Naive thymus-derived CD8-positive, alpha-beta T cell (primary cell): ENCODE measurements at regions not wholly inside any gene's neighbourhood (a gene's known extent, or its start where the extent isn't known, plus 50 kb on each side); places are given as distances from the start of the nearest gene placed in this dataset.
"Not testable (repeated sequence)": the region's sequence is repeated elsewhere in the genome, so short reads cannot be mapped to it uniquely, and the experiment has no call there.

Experiments
- ATAC-seq, 2 donors: fragments of 150-1000 bp; cut with Tn5 transposase in 1 of 2; sonication (Bioruptor Pico), chemical (Tn5 transposase) in 1 of 2; 1 replicate in 1 of 2; 2 replicates in 1 of 2; pipeline ENCODE4 v1.10.0; 2021; ENCODE audit warnings: mild to moderate bottlenecking in 2 of 2, moderate library complexity in 2 of 2
- POLR2A ChIA-PET: fragments of 350-600 bp; sonication (Branson Sonifier 250); formaldehyde crosslinking; loops from one replicate; lab custom pipeline; 2021; ENCODE audit warnings: antibody characterized with exemption; lab: Charles Lee
- DNase-seq, 10 donors: peaks; one replicate each; pipeline versions ENCODE4 v3.0.0 to v3.0.0-alpha.2; 2020 to 2022
- H3K27ac Mint-ChIP-seq, 10 donors: one replicate each; pipeline ENCODE4 v1.8.0; 2020 to 2022; ENCODE audit warnings: mild to moderate bottlenecking in 10 of 10, mixed read lengths in 10 of 10, moderate library complexity in 4 of 10, inconsistent platforms in 1 of 10
- H3K27me3 Mint-ChIP-seq, 5 donors: one replicate each; pipeline ENCODE4 v1.8.0; 2021 to 2022; ENCODE audit warnings: mixed read lengths in 5 of 5
- H3K36me3 Mint-ChIP-seq, 3 donors: one replicate each; pipeline ENCODE4 v1.8.0; 2020 to 2022; ENCODE audit warnings: mixed read lengths in 3 of 3, mild to moderate bottlenecking in 2 of 3, inconsistent platforms in 1 of 3
- H3K4me1 Mint-ChIP-seq, 4 donors: one replicate each; pipeline ENCODE4 v1.8.0; 2021 to 2022; ENCODE audit warnings: mixed read lengths in 4 of 4
- H3K4me3 Mint-ChIP-seq, 10 donors: one replicate each; pipeline ENCODE4 v1.8.0; 2020 to 2022; ENCODE audit warnings: mild to moderate bottlenecking in 10 of 10, mixed read lengths in 10 of 10, moderate library complexity in 6 of 10, inconsistent platforms in 1 of 10
- H3K9me3 Mint-ChIP-seq, 9 donors: one replicate each; pipeline ENCODE4 v1.8.0; 2020 to 2022; ENCODE audit warnings: mixed read lengths in 9 of 9, mild to moderate bottlenecking in 3 of 9, inconsistent platforms in 1 of 9, moderate library complexity in 1 of 9

DNA sequence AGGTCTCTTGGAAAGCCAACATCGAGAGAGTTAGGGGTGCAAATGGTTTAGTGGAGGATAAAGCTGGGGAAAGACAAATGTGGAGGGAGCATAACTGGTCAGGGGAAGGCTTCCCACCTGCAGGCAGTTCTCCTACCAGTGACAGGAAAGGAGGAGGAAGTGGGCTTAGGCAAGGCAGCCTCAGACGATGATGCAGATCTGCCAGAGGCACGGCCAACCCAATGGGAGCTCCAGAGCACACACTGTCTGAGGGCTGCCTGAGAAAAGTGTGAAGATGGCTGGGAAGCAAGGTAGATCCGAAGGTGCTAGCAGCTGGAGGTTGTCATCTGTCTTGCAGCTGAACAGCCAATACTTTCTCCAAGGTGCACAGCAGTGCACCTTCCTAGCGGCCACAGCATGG is 178.8 kb downstream of the C7orf25 start:
- no peaks in the 10 kb centered on the region for H3K4me1 Mint-ChIP-seq
- POLR2A ChIA-PET: no interaction called here

DNA sequence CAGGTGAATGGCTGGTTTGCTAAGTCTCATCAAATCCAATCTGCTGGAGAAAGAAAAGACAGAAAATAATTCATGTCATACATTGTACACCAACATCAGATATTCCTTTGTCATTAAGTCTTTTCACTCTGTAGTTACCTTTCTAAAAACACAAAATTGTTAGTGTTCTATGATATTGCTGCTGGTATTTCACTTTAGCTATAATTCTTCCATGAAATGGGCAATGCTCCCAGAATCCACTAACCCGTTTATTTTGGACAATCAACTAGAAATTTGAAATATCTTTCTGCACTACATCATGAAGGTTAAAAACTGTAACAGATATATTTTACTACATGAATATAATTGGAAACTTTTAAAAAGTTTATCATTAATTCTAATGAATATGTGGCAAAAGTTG is 181.3 kb downstream of the C7orf25 start:
- ATAC-seq (no peak), DNase-seq (no peak)
- no peak overlapping the region for H3K4me3 Mint-ChIP-seq
- POLR2A ChIA-PET: no interaction called here
- H3K9me3 Mint-ChIP-seq: peaks cover 0 to 2% (median 0%) of the 10 kb centered on the region in 9 donors
- peaks cover 0 to 3% (median 0%) of the 10 kb centered on the region in 5 donors for H3K27me3 Mint-ChIP-seq
- H3K4me1 Mint-ChIP-seq: no peaks in the 10 kb centered on the region
- H3K27ac Mint-ChIP-seq: no peak overlapping the region
- H3K36me3 Mint-ChIP-seq: no peaks in the 10 kb centered on the region

More for the DNA sequence above, 178.8 kb downstream of the C7orf25 start:
- H3K27ac Mint-ChIP-seq: no peak overlapping the region
- H3K36me3 Mint-ChIP-seq: no peaks in the 10 kb centered on the region
- ATAC-seq: no peak
- no peak for DNase-seq
- peaks cover 0 to 3% (median 2%) of the 10 kb centered on the region in 5 donors for H3K27me3 Mint-ChIP-seq
- H3K9me3 Mint-ChIP-seq: peaks cover 0 to 8% (median 0%) of the 10 kb centered on the region in 9 donors
- H3K4me3 Mint-ChIP-seq: no peak overlapping the region

DNA sequence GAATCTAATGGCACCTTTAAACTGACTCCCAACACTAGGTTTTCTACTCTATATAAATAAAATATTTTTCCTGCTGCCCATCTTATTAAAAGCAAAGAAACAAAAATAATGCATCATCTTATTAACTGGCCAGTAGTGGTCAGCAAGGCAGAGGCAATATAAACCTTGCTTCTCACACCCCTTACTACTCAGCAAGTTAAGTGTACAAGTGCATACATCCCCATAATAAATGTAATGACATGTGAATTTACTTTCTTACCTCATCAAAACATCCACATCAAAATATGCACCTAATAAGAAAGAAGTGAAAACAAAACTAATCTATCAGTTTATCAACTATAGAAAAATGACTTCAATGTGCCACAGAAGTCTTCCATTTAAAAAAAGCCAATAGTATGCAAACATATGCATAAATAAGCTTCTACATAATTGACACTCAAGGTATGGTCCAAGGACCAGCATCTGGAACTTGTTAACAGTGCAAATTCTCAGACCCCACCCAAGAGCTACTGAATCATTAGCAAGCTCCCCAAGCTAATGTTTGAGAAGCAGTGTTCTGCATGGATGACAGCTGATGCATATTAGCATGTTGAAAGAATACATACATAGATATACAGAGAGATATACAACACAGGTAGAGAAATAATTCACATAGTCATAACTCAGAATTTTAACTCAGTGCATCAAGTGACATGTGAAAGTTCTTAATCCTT is 182.7 kb downstream of the C7orf25 start:
- DNase-seq (no peak), ATAC-seq (no peak)
- H3K4me1 Mint-ChIP-seq: no peaks in the 10 kb centered on the region
- POLR2A ChIA-PET: no interaction called here
- no peaks in the 10 kb centered on the region for H3K9me3 Mint-ChIP-seq
- no peaks in the 10 kb centered on the region for H3K36me3 Mint-ChIP-seq
- no peak overlapping the region for H3K4me3 Mint-ChIP-seq
- H3K27ac Mint-ChIP-seq: no peak overlapping the region
- peaks cover 0 to 5% (median 3%) of the 10 kb centered on the region in 5 donors for H3K27me3 Mint-ChIP-seq

DNA sequence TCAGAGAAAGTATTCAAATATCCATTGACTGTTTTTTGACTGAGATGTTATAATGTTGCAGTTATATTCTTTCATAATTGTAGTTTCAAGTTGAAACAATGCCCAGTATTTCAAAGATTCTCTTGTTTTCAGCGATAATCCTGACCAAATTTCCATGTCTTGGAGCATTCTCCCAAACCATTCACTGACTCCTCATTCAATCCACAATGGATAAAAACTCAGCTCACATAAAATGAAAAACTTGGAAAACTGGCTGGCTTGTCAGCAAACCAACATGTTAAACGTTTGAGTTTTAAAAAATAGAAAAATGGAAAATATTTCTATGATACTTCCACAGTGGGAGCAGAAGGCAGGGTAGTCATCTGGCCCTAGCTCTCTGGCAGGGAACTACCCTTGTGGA is 184.4 kb downstream of the C7orf25 start:
- DNase-seq: no peak
- ATAC-seq: no peak
- H3K4me3 Mint-ChIP-seq: no peak overlapping the region
- POLR2A ChIA-PET: no interaction called here
- H3K9me3 Mint-ChIP-seq: no peaks in the 10 kb centered on the region
- no peaks in the 10 kb centered on the region for H3K4me1 Mint-ChIP-seq
- no peak overlapping the region for H3K27ac Mint-ChIP-seq
- peaks cover 0 to 6% (median 3%) of the 10 kb centered on the region in 5 donors for H3K27me3 Mint-ChIP-seq
- H3K36me3 Mint-ChIP-seq: no peaks in the 10 kb centered on the region

DNA sequence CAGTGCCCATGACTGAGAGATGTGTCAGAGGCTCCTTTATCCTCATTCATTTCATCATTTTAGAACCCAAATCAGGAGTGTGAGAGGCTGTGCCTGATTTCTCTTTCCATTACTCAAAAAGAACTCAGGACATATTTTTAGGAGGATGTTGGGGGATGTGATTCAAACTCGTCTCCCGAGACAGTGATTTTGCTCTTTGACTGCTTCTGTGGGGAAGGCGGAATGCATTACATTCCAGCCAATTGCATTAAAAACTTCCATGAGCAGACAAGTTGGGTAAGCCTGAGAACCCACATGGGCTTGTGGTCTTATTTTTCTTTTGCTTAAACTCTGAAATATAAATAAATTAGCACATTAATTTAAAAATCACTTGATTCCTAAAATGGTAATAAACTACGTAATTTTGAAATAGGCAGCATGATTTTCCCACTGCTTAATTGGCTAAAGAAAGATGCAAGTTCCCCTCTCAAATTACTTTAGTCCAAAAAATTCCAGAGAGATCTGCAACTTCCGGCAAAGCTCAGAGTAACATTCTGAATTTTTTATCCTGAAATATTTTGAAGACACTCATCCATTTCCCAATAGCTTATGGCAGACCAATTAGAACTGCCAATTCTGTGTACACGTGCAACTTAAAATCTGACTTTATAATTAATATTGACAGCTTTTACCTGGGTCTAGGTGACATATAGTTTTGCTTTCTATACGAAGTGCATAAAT is 185.6 kb downstream of the C7orf25 start:
- no peaks in the 10 kb centered on the region for H3K4me1 Mint-ChIP-seq
- POLR2A ChIA-PET: no interaction called here
- H3K9me3 Mint-ChIP-seq: no peaks in the 10 kb centered on the region
- H3K27me3 Mint-ChIP-seq: peaks cover 2 to 7% (median 6%) of the 10 kb centered on the region in 5 donors
- DNase-seq (no peak), ATAC-seq (no peak)
- H3K36me3 Mint-ChIP-seq: no peaks in the 10 kb centered on the region
- H3K27ac Mint-ChIP-seq: no peak overlapping the region
- no peak overlapping the region for H3K4me3 Mint-ChIP-seq

DNA sequence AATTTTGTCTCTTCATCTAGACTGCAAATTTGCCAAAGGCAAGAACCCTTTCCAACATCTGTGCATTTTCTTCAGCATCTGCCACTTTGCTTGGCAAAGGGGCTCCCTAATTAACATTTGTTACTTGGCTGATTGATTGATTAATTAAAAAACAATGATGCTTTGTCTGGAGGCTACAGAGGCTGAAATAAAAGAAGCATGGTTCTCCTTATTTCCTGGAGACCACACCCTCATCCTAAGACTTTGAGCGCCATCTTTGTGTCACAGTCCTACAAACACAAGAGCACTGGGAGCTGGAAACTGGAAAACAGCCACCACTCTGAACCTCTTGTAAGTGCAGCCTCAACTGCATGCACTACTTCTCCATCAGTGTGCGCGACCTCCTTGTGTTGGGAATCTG is 189.2 kb downstream of the C7orf25 start:
- H3K9me3 Mint-ChIP-seq: peaks cover 0 to 7% (median 0%) of the 10 kb centered on the region in 9 donors
- POLR2A ChIA-PET: no interaction called here
- no peak for ATAC-seq

DNA sequence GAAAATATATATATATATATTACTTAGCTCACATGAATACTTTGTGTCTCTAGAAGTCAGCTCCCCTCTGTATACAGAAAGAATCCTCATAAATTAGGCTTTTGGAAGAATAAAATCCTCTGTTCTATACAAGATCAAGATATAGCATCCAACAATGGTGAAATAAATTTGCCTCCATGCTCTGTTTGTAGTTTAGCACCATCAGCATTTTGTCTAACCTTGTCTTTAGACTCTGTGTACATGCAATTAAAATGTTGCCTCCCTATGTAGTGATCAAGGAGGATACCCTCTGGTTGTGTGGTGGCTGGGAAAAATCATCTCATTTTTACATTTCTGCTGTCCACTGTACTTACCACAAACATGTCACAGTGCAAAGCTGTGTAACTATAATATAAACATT is 189.7 kb downstream of the C7orf25 start:
- Mint-ChIP-seq H3K36me3 (no peaks in the 10 kb centered on the region), H3K9me3 (peaks cover 0 to 10% (median 0%) of the 10 kb centered on the region in 9 donors), H3K4me1 (no peaks in the 10 kb centered on the region), H3K27ac (no peak overlapping the region), H3K4me3 (no peak overlapping the region), H3K27me3 (peaks cover 2 to 15% (median 6%) of the 10 kb centered on the region in 5 donors)
- no peak for ATAC-seq
- no peak for DNase-seq
- POLR2A ChIA-PET: no interaction called here

More for the DNA sequence above, 189.2 kb downstream of the C7orf25 start:
- Mint-ChIP-seq H3K4me1 (no peaks in the 10 kb centered on the region), H3K36me3 (no peaks in the 10 kb centered on the region), H3K27me3 (peaks cover 2 to 12% (median 6%) of the 10 kb centered on the region in 5 donors), H3K4me3 (no peak overlapping the region), H3K27ac (no peak overlapping the region)
- DNase-seq: no peak

DNA sequence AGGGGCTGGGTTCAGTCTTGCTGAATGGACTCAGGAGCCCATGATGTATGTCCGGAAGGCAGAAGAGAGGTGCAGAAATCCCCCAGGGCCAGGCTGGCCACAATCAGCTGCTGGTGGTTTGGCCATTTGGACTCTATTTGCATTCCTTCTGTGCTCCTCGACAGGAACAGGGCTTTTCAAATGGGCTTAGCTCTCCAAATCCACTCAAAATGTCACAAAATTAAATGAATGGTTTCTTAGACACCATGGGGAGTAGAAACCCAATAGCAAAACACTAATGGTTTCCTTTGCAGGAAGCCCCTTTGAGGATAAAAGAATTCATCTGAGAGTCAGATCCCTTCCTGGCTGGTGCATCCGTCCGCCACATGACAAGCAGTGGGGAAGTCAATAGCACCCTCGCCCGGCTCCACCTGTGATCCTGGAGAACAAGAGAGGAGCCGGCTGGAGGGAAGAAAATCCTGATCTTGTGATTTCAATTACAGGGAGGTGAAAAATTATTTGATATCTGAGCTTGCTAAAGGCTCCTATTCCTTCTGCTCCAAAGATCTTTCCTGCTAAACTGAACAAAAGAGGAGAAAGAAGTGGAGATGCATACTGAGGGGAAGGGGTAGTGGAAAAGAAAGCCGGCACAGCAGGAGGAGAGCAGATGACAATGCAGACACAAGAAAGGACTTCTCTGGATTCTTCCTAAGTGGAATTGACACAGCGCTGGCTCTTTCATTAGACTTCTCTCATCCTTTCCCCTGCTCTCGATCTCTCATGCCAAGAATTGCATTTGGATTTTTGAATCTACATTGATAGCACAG is 190.7 kb downstream of the C7orf25 start:
- DNase-seq (no peak), ATAC-seq (no peak)
- H3K4me1 Mint-ChIP-seq: no peaks in the 10 kb centered on the region
- H3K27ac Mint-ChIP-seq: no peak overlapping the region
- peaks cover 0 to 17% (median 0%) of the 10 kb centered on the region in 9 donors for H3K9me3 Mint-ChIP-seq
- POLR2A ChIA-PET: no interaction called here
- peaks cover 0 to 15% (median 6%) of the 10 kb centered on the region in 5 donors for H3K27me3 Mint-ChIP-seq
- no peaks in the 10 kb centered on the region for H3K36me3 Mint-ChIP-seq
- no peak overlapping the region for H3K4me3 Mint-ChIP-seq

DNA sequence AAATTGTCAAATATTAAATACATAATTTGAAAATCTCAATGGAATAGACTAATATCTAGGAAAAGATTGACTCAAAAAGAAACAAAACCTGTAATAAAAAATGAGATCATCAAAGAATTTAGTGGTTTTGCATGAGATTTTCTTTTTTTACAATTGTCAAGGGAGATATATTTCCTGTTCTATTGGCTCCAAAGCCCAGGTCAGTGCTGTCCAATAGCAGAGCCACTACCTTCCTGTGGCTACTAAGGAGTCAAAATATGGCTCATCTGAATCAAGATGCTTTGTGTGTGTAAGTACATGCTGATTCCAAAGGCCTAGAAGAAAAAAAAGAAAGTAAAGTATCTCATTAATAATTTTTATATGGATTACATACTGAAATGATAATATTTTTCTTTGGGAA is 191.9 kb downstream of the C7orf25 start:
- Mint-ChIP-seq H3K4me1 (no peaks in the 10 kb centered on the region), H3K9me3 (peaks cover 0 to 17% (median 0%) of the 10 kb centered on the region in 9 donors), H3K27ac (no peak overlapping the region), H3K36me3 (no peaks in the 10 kb centered on the region), H3K27me3 (peaks cover 0 to 13% (median 6%) of the 10 kb centered on the region in 5 donors), H3K4me3 (no peak overlapping the region)
- DNase-seq (no peak), ATAC-seq (no peak)
- POLR2A ChIA-PET: no interaction called here

DNA sequence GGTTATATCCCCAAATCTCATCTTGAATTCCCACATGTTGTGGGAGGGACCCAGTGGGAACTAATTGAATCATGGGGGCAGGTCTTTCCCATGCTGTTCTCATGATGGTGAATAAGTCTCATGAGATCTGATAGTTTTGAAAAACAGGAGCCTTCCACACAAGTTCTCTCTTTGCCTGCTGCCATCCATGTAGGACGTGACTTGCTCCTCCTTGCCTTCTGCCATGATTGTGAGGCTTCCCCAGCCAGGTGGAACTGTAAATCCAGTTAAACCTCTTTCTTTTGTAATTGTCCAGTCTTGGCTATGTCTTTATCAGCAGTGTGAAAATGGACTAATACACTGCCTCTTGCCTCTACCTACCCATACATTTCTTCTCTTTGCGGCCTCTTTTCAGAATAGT is 193.4 kb downstream of the C7orf25 start:
- H3K27ac Mint-ChIP-seq, H3K4me3 Mint-ChIP-seq, DNase-seq, POLR2A ChIA-PET, H3K4me1 Mint-ChIP-seq, ATAC-seq, H3K36me3 Mint-ChIP-seq: not testable (repeated sequence)
- Mint-ChIP-seq H3K9me3 (peaks cover 0 to 17% (median 4%) of the 10 kb centered on the region in 9 donors), H3K27me3 (peaks cover 0 to 13% (median 4%) of the 10 kb centered on the region in 5 donors)

DNA sequence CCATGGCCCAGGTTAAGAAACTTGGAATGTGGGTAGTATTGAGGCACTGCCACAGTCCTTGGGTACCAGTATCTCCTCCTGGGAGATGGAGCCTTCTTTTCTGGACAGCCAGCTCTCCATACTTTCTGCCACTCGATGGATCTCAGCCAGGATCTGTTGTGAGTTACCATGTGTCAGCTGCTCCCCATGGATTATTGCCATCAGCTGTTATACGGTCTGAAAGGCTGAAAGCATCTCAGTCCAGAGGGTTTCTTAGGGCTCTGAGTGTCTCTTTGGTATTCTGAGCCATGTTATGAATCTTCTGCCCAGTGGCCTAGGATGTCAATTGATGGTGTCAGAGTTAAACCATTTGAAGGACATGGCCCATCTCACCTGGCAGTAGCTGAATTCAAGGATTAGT is 197.5 kb downstream of the C7orf25 start:
- DNase-seq (no peak), ATAC-seq (no peak)
- Mint-ChIP-seq H3K27me3 (peaks cover 0 to 8% (median 4%) of the 10 kb centered on the region in 5 donors), H3K27ac (no peak overlapping the region), H3K9me3 (peaks cover 0 to 26% (median 6%) of the 10 kb centered on the region in 9 donors), H3K4me3 (no peak overlapping the region), H3K36me3 (peaks cover 0 to 2% (median 0%) of the 10 kb centered on the region in 3 donors), H3K4me1 (no peaks in the 10 kb centered on the region)
- POLR2A ChIA-PET: no interaction called here

DNA sequence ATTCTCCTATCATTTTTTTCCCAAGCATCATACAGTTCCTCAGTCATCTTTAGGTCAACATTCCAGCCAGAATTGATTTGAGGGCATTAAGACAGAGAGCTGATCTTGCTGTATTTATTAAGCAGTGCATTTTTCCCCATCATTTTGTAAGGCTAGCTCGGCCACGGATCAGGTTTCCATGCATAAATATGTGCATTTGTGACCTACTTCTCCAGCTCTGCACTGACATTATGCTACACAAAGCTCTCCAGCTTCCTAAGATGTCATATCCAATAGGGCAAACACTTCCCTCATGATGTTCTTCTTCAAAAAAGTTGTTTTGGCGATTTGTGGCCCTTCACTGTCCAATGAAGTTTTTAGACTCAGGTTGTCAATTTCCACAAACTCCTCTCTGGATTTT is 202.6 kb downstream of the C7orf25 start:
- H3K4me3 Mint-ChIP-seq: no peak overlapping the region
- peaks cover 0 to 4% (median 2%) of the 10 kb centered on the region in 5 donors for H3K27me3 Mint-ChIP-seq
- H3K36me3 Mint-ChIP-seq: peaks cover 0 to 2% (median 0%) of the 10 kb centered on the region in 3 donors

DNA sequence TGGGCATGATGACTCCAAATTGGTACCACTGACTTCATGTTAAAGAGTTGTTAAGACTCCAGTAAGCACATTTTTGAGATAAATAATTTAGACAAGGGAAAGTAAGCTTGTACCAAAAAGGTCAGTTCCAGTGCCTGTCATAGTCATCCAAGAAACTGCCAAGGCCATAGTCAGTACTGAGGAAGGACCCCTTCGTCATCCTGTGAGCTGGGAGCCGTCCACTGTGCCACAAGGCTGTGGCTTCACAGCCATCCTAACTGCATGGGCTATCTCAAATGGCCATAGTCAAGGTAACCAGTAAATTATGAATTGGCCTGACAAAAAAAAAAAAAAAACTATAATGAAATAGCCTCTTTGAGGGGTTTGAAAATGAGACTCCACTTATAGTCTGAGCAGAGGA is 207.2 kb downstream of the C7orf25 start:
- ATAC-seq (no peak), DNase-seq (no peak)
- POLR2A ChIA-PET: no interaction called here
- H3K36me3 Mint-ChIP-seq: no peaks in the 10 kb centered on the region
- H3K4me3 Mint-ChIP-seq: no peak overlapping the region
- peaks cover 0 to 4% (median 2%) of the 10 kb centered on the region in 5 donors for H3K27me3 Mint-ChIP-seq
- no peak overlapping the region for H3K27ac Mint-ChIP-seq
- H3K4me1 Mint-ChIP-seq: no peaks in the 10 kb centered on the region
- peaks cover 0 to 5% (median 0%) of the 10 kb centered on the region in 9 donors for H3K9me3 Mint-ChIP-seq

More for the DNA sequence above, 202.6 kb downstream of the C7orf25 start:
- Mint-ChIP-seq H3K27ac (no peak overlapping the region), H3K4me1 (no peaks in the 10 kb centered on the region), H3K9me3 (peaks cover 0 to 13% (median 0%) of the 10 kb centered on the region in 9 donors)
- DNase-seq (no peak), ATAC-seq (no peak)
- POLR2A ChIA-PET: no interaction called here
